Cardiac fibroblast (primary cell): ENCODE measurements at regions not wholly inside any gene's neighbourhood (a gene's known extent, or its start where the extent isn't known, plus 50 kb on each side); places are given as distances from the start of the nearest gene placed in this dataset.

Experiments
- DNase-seq, 2 donors: peaks; one replicate each; pipeline versions ENCODE4 v3.0.0 to v3.0.0-alpha.2; 2010; ENCODE audit warnings: low read depth in 2 of 2
- H3K4me3 ChIP-seq, 2 donors: replicated peaks in 1 of 2; 1 replicate in 1 of 2; 2 replicates in 1 of 2; pipeline ENCODE4 v1.5.1; 2011; ENCODE audit warnings: low read depth in 2 of 2, low read length in 2 of 2, mild to moderate bottlenecking in 2 of 2, moderate library complexity in 1 of 2
- CTCF ChIP-seq: IDR thresholded peaks from one replicate; pipeline ENCODE4 v1.5.1; 2011; ENCODE audit warnings: low read depth, mild to moderate bottlenecking, low read length, inconsistent platforms

DNA sequence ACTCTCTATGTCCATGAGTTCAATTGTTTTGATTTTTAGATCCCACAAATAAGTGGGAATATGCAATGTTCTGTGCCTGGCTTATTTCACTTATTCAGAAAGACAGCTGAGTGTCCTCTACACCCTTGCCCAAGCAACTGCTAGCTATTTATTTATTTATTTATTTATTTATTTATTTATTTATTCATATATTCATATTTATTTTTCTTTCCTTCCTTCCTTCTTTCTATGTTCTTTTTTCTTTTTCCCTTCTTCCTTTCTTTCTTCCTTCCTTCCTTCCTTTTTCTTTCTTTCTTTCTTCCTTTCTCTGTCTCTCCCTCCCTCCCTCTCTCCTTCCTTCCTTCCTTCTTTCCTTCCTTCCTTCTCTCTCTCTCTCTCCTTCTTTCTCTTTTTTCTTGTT, 563.4 kb downstream of the BCL11B start:
- no peak for TF ChIP-seq CTCF
- DNase-seq, result no peak

DNA sequence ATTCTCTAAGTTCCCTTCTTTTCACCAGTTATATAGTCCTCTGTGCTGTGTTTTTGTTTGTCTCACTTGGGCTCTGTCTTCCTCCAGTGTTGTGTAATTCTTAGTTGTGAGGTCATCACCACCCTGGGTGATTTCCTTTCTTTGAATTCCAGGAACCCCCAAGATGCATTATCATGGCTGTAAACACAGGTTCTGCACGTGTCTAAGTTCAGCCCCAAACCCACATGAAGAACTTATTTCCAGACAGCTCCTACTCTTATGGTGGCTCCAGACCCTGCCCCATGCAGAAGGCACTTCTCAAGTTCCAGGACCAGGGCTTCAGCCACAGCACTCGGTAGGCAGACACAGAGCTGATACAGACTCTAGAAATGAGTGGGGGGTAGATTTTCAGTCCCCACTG, 560.5 kb downstream of the BCL11B start:
- no peak for TF ChIP-seq CTCF
- no peak for DNase-seq
- no peak overlapping the region for H3K4me3 ChIP-seq

More for the DNA sequence above, 563.4 kb downstream of the BCL11B start:
- H3K4me3 ChIP-seq, result no peak overlapping the region

DNA sequence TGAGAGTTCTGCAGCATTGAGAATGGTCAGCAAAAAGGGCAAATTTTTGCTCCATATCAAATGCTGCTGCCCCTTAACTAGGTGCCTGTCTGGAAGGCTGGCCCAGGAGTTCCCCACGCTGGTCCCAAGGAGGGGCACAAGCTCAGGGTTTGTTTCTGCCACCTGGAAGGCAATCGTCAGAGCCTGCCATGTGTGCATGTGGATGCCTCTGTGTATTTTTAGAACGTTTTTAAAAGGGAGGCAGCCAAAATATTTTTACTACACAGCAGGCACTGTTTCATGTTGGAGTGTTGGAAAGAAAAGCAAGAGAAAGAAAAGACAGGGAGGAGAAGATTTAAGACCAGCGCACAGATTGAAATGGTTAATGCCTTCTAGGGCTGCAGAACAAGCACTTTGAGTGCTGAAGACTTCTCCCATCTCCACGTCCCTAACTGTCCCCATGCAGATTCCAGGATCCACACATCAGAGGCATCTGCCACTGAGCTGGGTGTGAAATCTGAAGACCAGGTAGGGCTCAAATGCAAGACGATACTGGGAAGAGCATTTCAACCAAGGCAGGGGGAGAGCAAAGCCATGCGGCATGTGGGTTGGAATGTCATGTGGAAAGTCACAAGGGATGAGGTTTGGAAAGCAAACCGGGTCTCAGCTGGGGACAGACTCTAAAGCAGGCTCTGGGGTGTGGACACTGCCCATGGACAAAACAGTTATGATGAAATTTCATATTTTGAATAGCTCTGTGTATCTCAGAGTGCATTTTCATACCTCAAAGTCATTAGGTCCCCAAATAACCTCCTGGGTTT, 557.2 kb downstream of the BCL11B start:
- no peak for TF ChIP-seq CTCF
- DNase-seq, result no peak
- no peak overlapping the region for H3K4me3 ChIP-seq

DNA sequence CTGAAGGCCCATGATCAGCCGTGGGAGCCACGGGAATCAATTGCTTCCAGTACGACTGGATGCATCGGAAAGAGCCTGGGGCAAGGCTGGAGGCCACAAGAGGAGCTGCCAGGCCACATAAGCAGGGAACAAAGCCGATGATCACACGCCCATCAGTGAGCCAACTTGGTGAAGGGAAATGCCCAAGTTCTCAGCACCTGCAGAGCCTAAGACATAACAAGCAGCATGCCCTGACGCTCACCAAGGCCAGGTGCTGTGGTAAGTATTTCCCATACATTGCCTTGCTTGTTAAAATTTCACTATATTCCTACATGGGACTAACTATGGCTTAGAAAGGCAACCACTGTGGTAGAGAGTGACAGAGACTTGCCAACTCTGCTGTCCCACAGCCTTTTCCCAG, 555.9 kb downstream of the BCL11B start:
- DNase-seq, result no peak
- H3K4me3 ChIP-seq, result no peak overlapping the region
- TF ChIP-seq CTCF, result no peak

DNA sequence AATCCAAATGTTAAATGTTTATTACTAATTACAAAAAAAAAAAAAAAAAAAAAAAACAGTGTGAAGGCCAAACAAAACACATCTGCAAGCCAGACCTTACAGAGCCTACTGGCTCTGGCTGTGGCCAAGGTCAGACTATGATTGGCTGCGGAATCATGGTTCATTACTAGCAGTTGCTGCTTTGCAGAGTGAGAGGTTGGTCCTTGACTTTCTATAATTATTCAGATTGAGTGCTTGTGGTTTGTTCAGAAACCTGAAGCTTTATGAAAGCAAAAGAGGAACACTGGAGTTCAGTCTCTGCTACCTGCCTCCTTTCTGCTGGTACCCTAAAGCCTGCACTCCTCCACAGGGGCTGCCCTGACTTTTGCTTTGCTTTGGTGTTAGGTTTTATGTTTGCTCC, 550.9 kb downstream of the BCL11B start:
- no peak overlapping the region for H3K4me3 ChIP-seq
- no peak for TF ChIP-seq CTCF
- no peak for DNase-seq

- DNase-seq, result no peak
- TF ChIP-seq CTCF, result no peak
- H3K4me3 ChIP-seq, result no peak overlapping the region
Measured at GRCh38 chr14:98724734-98725133, 547.3 kb downstream of the BCL11B start.

DNA sequence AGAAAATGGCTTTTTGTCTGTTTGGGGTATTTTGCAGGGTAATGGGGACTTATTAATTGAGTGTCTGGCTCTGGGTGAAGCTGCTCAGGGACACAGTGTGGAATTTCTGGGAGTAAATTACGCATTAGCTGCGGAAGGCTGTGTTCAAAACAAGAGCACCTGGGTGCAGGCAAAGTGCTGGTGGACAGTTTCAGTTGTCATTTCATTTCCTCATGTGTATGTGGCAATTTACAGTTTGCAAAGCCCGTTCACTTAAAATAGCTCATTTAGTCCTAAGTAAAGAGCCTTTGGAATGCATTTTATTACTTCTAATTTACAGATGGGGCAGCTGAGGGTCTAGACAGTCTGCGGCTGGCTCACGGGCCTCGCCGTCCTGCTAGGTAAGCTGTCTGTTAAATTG, 546.8 kb downstream of the BCL11B start:
- no peak overlapping the region for H3K4me3 ChIP-seq
- TF ChIP-seq CTCF, result no peak
- DNase-seq, result no peak
